Psoas muscle (tissue), 7 donors: ENCODE measurements at regions not wholly inside any gene's neighbourhood (a gene's known extent, or its start where the extent isn't known, plus 50 kb on each side); places are given as distances from the start of the nearest gene placed in this dataset.

Experiments
- ATAC-seq, 4 donors: fragments of 200-7000 bp; cut with Tn5 transposase; one replicate each; pipeline ENCODE4 v1.9.1; 2020; ENCODE audit warnings: moderate library complexity in 3 of 4, mild to moderate bottlenecking in 2 of 4
- DNase-seq, 2 donors: peaks; one replicate each; pipeline ENCODE4 v3.0.0-alpha.2; 2020
- H3K27ac ChIP-seq: fragments of 200-600 bp; one replicate; pipeline ENCODE4 v1.8.0; 2022
- H3K27me3 ChIP-seq, 3 donors: fragments of 200-600 bp in 1 of 3; one replicate each; pipeline versions ENCODE4 v1.6.1 to v1.8.0; 2013 to 2022; ENCODE audit warnings: low read length in 2 of 3, mild to moderate bottlenecking in 2 of 3, moderate library complexity in 1 of 3; ENCODE audit not compliant: insufficient read depth in 3 of 3
- H3K36me3 ChIP-seq, 2 donors: fragments of 200-600 bp in 1 of 2; one replicate each; pipeline versions ENCODE4 v1.6.1 to v1.8.0; 2013 to 2022; ENCODE audit warnings: low read depth in 1 of 2, mild to moderate bottlenecking in 1 of 2, moderate library complexity in 1 of 2; ENCODE audit not compliant: insufficient read depth in 1 of 2
- H3K4me1 ChIP-seq: fragments of 200-600 bp; one replicate; pipeline ENCODE4 v1.8.0; 2022
- H3K4me3 ChIP-seq: fragments of 200-600 bp; one replicate; pipeline ENCODE4 v1.8.0; 2022; ENCODE audit warnings: mild to moderate bottlenecking
- H3K9me3 ChIP-seq: fragments of 200-600 bp; one replicate; pipeline ENCODE4 v1.8.0; 2022
- CTCF ChIP-seq: fragments of 200-600 bp; IDR thresholded peaks from one replicate; pipeline ENCODE4 v1.8.0; 2022; ENCODE audit warnings: antibody characterized with exemption
- WGBS, 3 donors: extraction: QIAGEN DNeasy Blood & Tissue Kit; methylation state at CpG; one replicate each; pipeline versions ENCODE4 v1.1.6 to v1.1.7; 2013; 5-methylcytosine and 5-hydroxymethylcytosine counted together
- intact Hi-C, 2 donors: fragments of 100-400 bp; cut with DNase I; formaldehyde crosslinking; loops; one replicate each; pipeline versions ENCODE4 v1.11.0 to v1.14.2; 2022
- donor health status: healthy with polysubstance abuse.
- donor health status: DM: no; HTN: no; CAD: no; lungs with moderate emphysema.
- donor health status: Bipolar disorder and iron deficiency.
- donor health status: healthy.
- donor health status: DM: yes; HTN: yes; CAD: no.
- donor health status: DM: no; HTN: no; CAD: no.
- donor health status: DM: yes; HTN: yes; CAD: no.

GRCh38 chr1:224051086-224051406 lies 62.9 kb upstream of the FBXO28 start:
- H3K27ac ChIP-seq: no peak overlapping the region
- intact Hi-C loops: loop anchor here (2.0 to 10.0 kb wide), 2 partner anchors 352 to 356 kb away; no protein-coding TSS in a partner anchor
- no peaks in the 10 kb centered on the region for H3K9me3 ChIP-seq
- DNase-seq: no peak
- no peak for TF ChIP-seq CTCF
- no peak for ATAC-seq
- no peaks in the 10 kb centered on the region for H3K36me3 ChIP-seq
- no peaks in the 10 kb centered on the region for H3K27me3 ChIP-seq
- no peak overlapping the region for H3K4me3 ChIP-seq
- H3K4me1 ChIP-seq: no peaks in the 10 kb centered on the region

DNA sequence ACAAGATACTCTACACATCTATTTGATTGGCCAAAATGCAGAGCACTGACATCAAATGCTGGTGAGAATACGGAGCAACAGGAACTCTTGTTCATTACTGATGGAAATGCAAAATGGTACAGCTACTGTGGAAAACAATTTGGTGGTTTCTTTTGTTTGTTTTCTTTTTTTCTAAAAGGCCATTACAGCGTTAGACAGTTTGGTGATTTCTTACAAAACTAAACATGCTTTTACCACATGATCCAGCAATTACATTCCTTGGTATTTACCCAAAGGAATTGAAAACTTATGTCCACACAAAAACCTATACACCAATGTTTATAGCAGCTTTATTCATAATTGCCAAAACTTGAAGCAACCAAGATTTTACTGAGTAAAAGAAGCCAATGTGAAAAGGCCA lies 66.4 kb upstream of the FBXO28 start:
- no peak for TF ChIP-seq CTCF
- no peak overlapping the region for H3K27ac ChIP-seq
- no peak overlapping the region for H3K4me3 ChIP-seq
- no peaks in the 10 kb centered on the region for H3K4me1 ChIP-seq
- 74 to 83% (median 81%) methylated on average over 2 of the region's 2 CpGs for WGBS, 3 donors
- intact Hi-C loops: no loop called here
- no peak for DNase-seq
- no peaks in the 10 kb centered on the region for H3K9me3 ChIP-seq
- peaks cover 0 to 3% (median 1%) of the 10 kb centered on the region in 3 donors for H3K27me3 ChIP-seq
- no peaks in the 10 kb centered on the region for H3K36me3 ChIP-seq
- no peak for ATAC-seq

GRCh38 chr1:224045556-224045955 lies 68.4 kb upstream of the FBXO28 start:
- H3K4me1 ChIP-seq: no peaks in the 10 kb centered on the region
- no peak for TF ChIP-seq CTCF
- no peak for DNase-seq
- no peak overlapping the region for H3K4me3 ChIP-seq
- no peak for ATAC-seq
- peaks cover 0 to 3% (median 1%) of the 10 kb centered on the region in 3 donors for H3K27me3 ChIP-seq
- intact Hi-C loops: no loop called here
- H3K36me3 ChIP-seq: no peaks in the 10 kb centered on the region
- H3K9me3 ChIP-seq: no peaks in the 10 kb centered on the region
- H3K27ac ChIP-seq: no peak overlapping the region
- 29 to 51% (median 45%) methylated on average over 7 of the region's 7 CpGs for WGBS, 3 donors

GRCh38 chr1:224044420-224044819 lies 69.5 kb upstream of the FBXO28 start:
- TF ChIP-seq CTCF: no peak
- no peaks in the 10 kb centered on the region for H3K9me3 ChIP-seq
- no peak overlapping the region for H3K4me3 ChIP-seq
- ATAC-seq (no peak), DNase-seq (no peak)
- H3K27me3 ChIP-seq: peaks cover 0 to 3% (median 1%) of the 10 kb centered on the region in 3 donors
- no peak overlapping the region for H3K27ac ChIP-seq
- intact Hi-C loops: no loop called here
- H3K36me3 ChIP-seq: no peaks in the 10 kb centered on the region
- no peaks in the 10 kb centered on the region for H3K4me1 ChIP-seq
- WGBS, 3 donors: 80 to 87% (median 87%) methylated on average over 4 of the region's 4 CpGs

- no peaks in the 10 kb centered on the region for H3K4me1 ChIP-seq
- WGBS, 3 donors: 49 to 56% (median 52%) methylated on average over 4 of the region's 4 CpGs
- no peak for TF ChIP-seq CTCF
- no peaks in the 10 kb centered on the region for H3K36me3 ChIP-seq
- intact Hi-C loops: no loop called here
- ATAC-seq: no peak
- H3K9me3 ChIP-seq: no peaks in the 10 kb centered on the region
- DNase-seq: no peak
- H3K27me3 ChIP-seq: peaks cover 0 to 3% (median 1%) of the 10 kb centered on the region in 3 donors
- no peak overlapping the region for H3K4me3 ChIP-seq
- H3K27ac ChIP-seq: no peak overlapping the region
These were observed 71.3 kb upstream of the FBXO28 start for GRCh38 chr1:224042557-224043118.
